Thyroid gland (tissue), 4 donors: ENCODE measurements at regions not wholly inside any gene's neighbourhood (a gene's known extent, or its start where the extent isn't known, plus 50 kb on each side); places are given as distances from the start of the nearest gene placed in this dataset.

ENCODE experiments used
- DNase-seq, 2 donors: peaks; one replicate each; pipeline ENCODE4 v3.0.0-alpha.2; 2019
- H3K27ac ChIP-seq, 3 donors: fragments of 200-600 bp; sonication (generic); 1 replicate in 2 of 3; 2 replicates in 1 of 3; pipeline ENCODE4 v1.5.1; 2016 to 2019; ENCODE audit warnings: mild to moderate bottlenecking in 1 of 3, moderate library complexity in 1 of 3
- H3K27me3 ChIP-seq: fragments of 200-600 bp; sonication (generic); one replicate; pipeline ENCODE4 v1.5.1; 2019
- H3K36me3 ChIP-seq, 2 donors: fragments of 200-600 bp; sonication (generic); one replicate each; pipeline ENCODE4 v1.5.1; 2016 to 2019
- H3K4me1 ChIP-seq, 2 donors: fragments of 200-600 bp; sonication (generic); one replicate each; pipeline ENCODE4 v1.5.1; 2017 to 2019
- H3K4me3 ChIP-seq, 3 donors: fragments of 200-600 bp; sonication (generic); replicated peaks in 1 of 3; 1 replicate in 2 of 3; 2 replicates in 1 of 3; pipeline ENCODE4 v1.5.1; 2016; ENCODE audit warnings: mild to moderate bottlenecking in 1 of 3
- H3K9me3 ChIP-seq: fragments of 200-600 bp; sonication (generic); one replicate; pipeline ENCODE4 v1.5.1; 2017
- CTCF ChIP-seq, 6 experiments: fragments of 200-600 bp in 3 of 6; fragments of 450-650 bp in 3 of 6; sonication (generic) in 3 of 6; IDR thresholded peaks; one replicate each; pipeline ENCODE4 v1.5.1; 2016 to 2019; ENCODE audit warnings: antibody characterized with exemption in 6 of 6, mild to moderate bottlenecking in 2 of 6, inconsistent platforms in 1 of 6, moderate library complexity in 1 of 6
- POLR2A ChIP-seq, 2 donors: fragments of 450-650 bp; IDR thresholded peaks; one replicate each; pipeline ENCODE4 v1.6.1; 2017; ENCODE audit warnings: antibody characterized with exemption in 2 of 2, mild to moderate bottlenecking in 2 of 2, moderate library complexity in 1 of 2
- whole genome bisulfite sequencing, 2 donors: methylation state at CpG; one replicate each; pipeline ENCODE4 v1.1.5; 2017; 5-methylcytosine and 5-hydroxymethylcytosine counted together
- intact Hi-C: fragments of 100-400 bp; cut with DNase I; formaldehyde crosslinking; loops from one replicate; pipeline ENCODE4 v1.15.1; 2023

DNA sequence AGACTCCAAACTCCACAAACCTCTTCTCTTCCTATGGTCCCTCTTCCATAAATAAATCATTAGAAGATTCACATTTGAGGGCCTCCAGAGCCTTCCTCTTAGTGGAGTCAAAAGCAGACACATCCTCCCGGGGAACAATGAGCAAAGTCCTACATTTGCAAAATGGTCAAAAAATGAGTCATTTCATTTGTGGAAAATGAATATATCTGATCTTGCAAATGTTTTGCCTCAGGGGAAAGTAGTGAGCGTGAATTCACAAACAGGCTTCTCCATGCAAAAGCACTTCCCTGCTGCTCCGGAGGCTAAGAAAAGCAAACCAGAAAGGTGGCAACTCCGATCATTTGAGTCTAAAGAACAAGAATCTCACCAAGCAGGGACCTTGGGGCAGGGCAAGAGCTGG lies 86.7 kb upstream of the IQSEC1 start:
- TF ChIP-seq POLR2A (IDR thresholded peaks at IDR 0.05), result no peak
- no peak for TF ChIP-seq CTCF (IDR thresholded peaks at IDR 0.05)
- H3K36me3 ChIP-seq, result no peaks in the 10 kb centered on the region
- WGBS, 2 donors, result 83 to 86% methylated on average over 4 of the region's 4 CpGs
- no peaks in the 10 kb centered on the region for H3K27me3 ChIP-seq
- H3K4me1 ChIP-seq, result peaks cover 7 to 8% of the 10 kb centered on the region in 2 donors
- no peak overlapping the region for H3K27ac ChIP-seq
- H3K9me3 ChIP-seq, result no peaks in the 10 kb centered on the region
- DNase-seq, result no peak
- intact Hi-C loops, result no loop called here
- no peak overlapping the region for H3K4me3 ChIP-seq

DNA sequence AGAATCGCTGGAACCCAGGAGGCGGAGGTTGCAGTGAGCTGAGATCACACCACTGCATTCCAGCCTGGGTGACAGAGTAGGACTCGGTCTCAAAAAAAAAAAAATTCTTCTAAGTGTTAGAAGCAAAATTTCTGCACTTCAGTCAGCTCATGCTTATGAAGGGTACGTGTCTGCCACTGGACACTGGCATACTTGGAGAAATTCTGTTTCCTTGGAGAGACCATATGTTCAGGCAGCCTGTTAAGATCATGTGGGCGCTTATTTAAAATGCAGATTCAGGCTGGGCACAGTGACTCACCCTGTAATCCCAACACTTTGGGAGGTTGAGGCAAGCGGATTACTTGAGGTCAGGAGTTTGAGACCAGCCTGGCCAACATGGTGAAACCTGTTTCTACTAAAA lies 85.6 kb upstream of the IQSEC1 start:
- intact Hi-C loops, result no loop called here
- H3K4me3 ChIP-seq, result no peak overlapping the region
- TF ChIP-seq POLR2A (IDR thresholded peaks at IDR 0.05) (no peak), CTCF (IDR thresholded peaks at IDR 0.05) (no peak)
- H3K27ac ChIP-seq, result no peak overlapping the region
- peaks cover 7 to 8% of the 10 kb centered on the region in 2 donors for H3K4me1 ChIP-seq
- H3K36me3 ChIP-seq, result no peaks in the 10 kb centered on the region
- H3K9me3 ChIP-seq, result no peaks in the 10 kb centered on the region
- no peaks in the 10 kb centered on the region for H3K27me3 ChIP-seq
- WGBS, 2 donors, result 88% methylated on average over 6 of the region's 6 CpGs
- no peak for DNase-seq

DNA sequence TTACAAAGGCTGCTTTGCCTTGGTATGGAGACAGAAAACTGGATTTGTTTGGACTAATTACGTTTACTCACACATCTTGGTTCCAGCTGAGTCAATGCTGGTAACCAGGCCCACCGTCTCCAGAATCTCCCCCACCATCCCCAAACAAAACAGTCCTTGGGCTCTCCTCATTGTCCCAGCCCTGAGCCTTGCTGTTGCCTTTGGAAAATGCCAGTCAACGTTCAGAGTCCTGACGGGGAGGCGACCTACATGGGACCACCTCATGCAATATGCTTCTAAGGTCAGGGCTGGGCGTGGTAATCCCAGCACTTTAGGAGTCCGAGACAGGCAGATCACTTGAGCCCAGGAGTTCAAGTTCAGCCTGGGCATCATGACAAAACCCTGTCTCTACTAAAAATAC lies 85.2 kb upstream of the IQSEC1 start:
- Histone ChIP-seq H3K4me3 (no peak overlapping the region), H3K36me3 (no peaks in the 10 kb centered on the region), H3K9me3 (no peaks in the 10 kb centered on the region), H3K4me1 (peaks cover 7 to 8% of the 10 kb centered on the region in 2 donors), H3K27me3 (no peaks in the 10 kb centered on the region), H3K27ac (no peak overlapping the region)
- no peak for DNase-seq
- 61 to 78% methylated on average over 7 of the region's 7 CpGs for WGBS, 2 donors
- TF ChIP-seq CTCF (IDR thresholded peaks at IDR 0.05) (no peak), POLR2A (IDR thresholded peaks at IDR 0.05) (no peak)
- intact Hi-C loops, result no loop called here

DNA sequence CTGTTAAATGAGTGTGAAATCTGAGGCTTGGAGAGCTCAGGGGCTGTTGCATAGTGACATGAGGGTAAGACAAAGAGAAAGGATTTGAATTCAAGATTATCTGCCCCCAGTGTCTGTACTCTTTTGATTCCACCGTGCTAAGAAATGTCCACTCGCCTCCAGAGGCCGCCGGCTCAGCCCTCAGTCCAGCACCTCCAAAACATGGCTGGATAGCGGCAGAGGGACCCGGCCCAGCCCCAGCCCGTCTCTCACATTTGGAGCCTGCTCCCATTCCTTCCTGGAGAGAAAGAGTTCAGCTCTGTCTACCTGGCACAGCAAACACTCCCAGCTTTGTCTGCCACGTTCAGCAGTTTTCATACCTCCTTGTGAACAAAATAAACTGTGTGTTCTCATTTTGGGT lies 84.8 kb upstream of the IQSEC1 start:
- Histone ChIP-seq H3K27ac (no peak overlapping the region), H3K27me3 (no peaks in the 10 kb centered on the region), H3K4me1 (peaks cover 7 to 8% of the 10 kb centered on the region in 2 donors), H3K4me3 (no peak overlapping the region), H3K36me3 (no peaks in the 10 kb centered on the region), H3K9me3 (no peaks in the 10 kb centered on the region)
- no peak for TF ChIP-seq CTCF (IDR thresholded peaks at IDR 0.05)
- TF ChIP-seq POLR2A (IDR thresholded peaks at IDR 0.05), result no peak
- intact Hi-C loops, result no loop called here
- no peak for DNase-seq
- WGBS, 2 donors, result 73 to 74% methylated on average over 8 of the region's 8 CpGs

GRCh38 chr3:13152826-13153710 lies 79.8 kb upstream of the IQSEC1 start:
- WGBS, 2 donors, result 45 to 57% methylated on average over 9 to 11 of the region's 11 CpGs
- Histone ChIP-seq H3K4me1 (no peaks in the 10 kb centered on the region), H3K27me3 (no peaks in the 10 kb centered on the region), H3K36me3 (no peaks in the 10 kb centered on the region), H3K27ac (no peak overlapping the region), H3K9me3 (no peaks in the 10 kb centered on the region), H3K4me3 (no peak overlapping the region)
- intact Hi-C loops, result no loop called here
- no peak for TF ChIP-seq POLR2A (IDR thresholded peaks at IDR 0.05)
- no peak for TF ChIP-seq CTCF (IDR thresholded peaks at IDR 0.05)
- DNase-seq, result no peak
